CD4-positive, alpha-beta T cell treated with Interferon gamma for 1 hour (primary cell): ENCODE measurements at regions not wholly inside any gene's neighbourhood (a gene's known extent, or its start where the extent isn't known, plus 50 kb on each side); places are given as distances from the start of the nearest gene placed in this dataset.
"Not testable (repeated sequence)": the region's sequence is repeated elsewhere in the genome, so short reads cannot be mapped to it uniquely, and the experiment has no call there.

Experiments used
- DNase-seq: peaks from one replicate; pipeline ENCODE4 v3.0.0-alpha.2; 2020

GRCh38 chr11:134660416-134660815 is 248.4 kb upstream of the B3GAT1 start:
- DNase-seq = no peak

GRCh38 chr11:134659882-134660281 is 247.8 kb upstream of the B3GAT1 start:
- no peak for DNase-seq

- DNase-seq = no peak
Observed at GRCh38 chr11:134658481-134659225, 246.6 kb upstream of the B3GAT1 start.

- DNase-seq = no peak
Observed at GRCh38 chr11:134657631-134658030, 245.6 kb upstream of the B3GAT1 start.

- peak; percentile 40 for DNase-seq
Observed at GRCh38 chr11:134656861-134657540, 245.0 kb upstream of the B3GAT1 start.

- not testable (repeated sequence) for DNase-seq
Observed at GRCh38 chr11:134656086-134656840, 244.2 kb upstream of the B3GAT1 start.

GRCh38 chr11:134655189-134655989 is 243.3 kb upstream of the B3GAT1 start:
- no peak for DNase-seq

GRCh38 chr11:134654161-134654915 is 242.3 kb upstream of the B3GAT1 start:
- no peak for DNase-seq

GRCh38 chr11:134652586-134653255 is 240.7 kb upstream of the B3GAT1 start:
- no peak for DNase-seq

GRCh38 chr11:134647066-134647743 is 235.2 kb upstream of the B3GAT1 start:
- no peak for DNase-seq

- no peak for DNase-seq
Observed at GRCh38 chr11:134646561-134646960, 234.5 kb upstream of the B3GAT1 start.

GRCh38 chr11:134645576-134645975 is 233.5 kb upstream of the B3GAT1 start:
- DNase-seq = no peak

- DNase-seq = no peak
Observed at GRCh38 chr11:134644476-134645456, 232.7 kb upstream of the B3GAT1 start.

GRCh38 chr11:134643115-134644012 is 231.3 kb upstream of the B3GAT1 start:
- DNase-seq = no peak

- no peak for DNase-seq
Observed at GRCh38 chr11:134642206-134642605, 230.2 kb upstream of the B3GAT1 start.

GRCh38 chr11:134640971-134641968 is 229.2 kb upstream of the B3GAT1 start:
- DNase-seq = no peak

- DNase-seq = no peak
Observed at GRCh38 chr11:134640536-134640935, 228.5 kb upstream of the B3GAT1 start.
